HUDEP-2 (cell line): ENCODE measurements at regions not wholly inside any gene's neighbourhood (a gene's known extent, or its start where the extent isn't known, plus 50 kb on each side); places are given as distances from the start of the nearest gene placed in this dataset.
A peak's percentile ranks its signal among the peaks of the same experiment; 100 is the strongest.

Experiments used
- DNase-seq, 76 experiments: peaks; one replicate each; lab custom pipeline; 2025; ENCODE audit not compliant: unreplicated experiment in 76 of 76; lab: John Stamatoyannopoulos, UW

GRCh38 chr4:119755599-119755998, 127.0 kb upstream of the PDE5A start:
- no peak for DNase-seq

- DNase-seq = no peak
These were observed 124.3 kb upstream of the PDE5A start for GRCh38 chr4:119752936-119753335.

- DNase-seq = no peak
These were observed 122.2 kb upstream of the PDE5A start for GRCh38 chr4:119750771-119751170.

- no peak for DNase-seq
These were observed 121.4 kb upstream of the PDE5A start for GRCh38 chr4:119750048-119750447.

GRCh38 chr4:119748853-119749252, 120.2 kb upstream of the PDE5A start:
- no peak for DNase-seq

GRCh38 chr4:119746951-119747350, 118.3 kb upstream of the PDE5A start:
- no peak for DNase-seq

GRCh38 chr4:119745351-119745750, 116.7 kb upstream of the PDE5A start:
- DNase-seq = no peak

- DNase-seq = no peak
These were observed 116.0 kb upstream of the PDE5A start for GRCh38 chr4:119744580-119744979.

GRCh38 chr4:119743644-119744043, 115.0 kb upstream of the PDE5A start:
- no peak for DNase-seq

GRCh38 chr4:119739796-119740195, 111.2 kb upstream of the PDE5A start:
- no peak for DNase-seq

- no peak for DNase-seq
These were observed 110.3 kb upstream of the PDE5A start for GRCh38 chr4:119738901-119739300.

- DNase-seq = no peak
These were observed 108.0 kb upstream of the PDE5A start for GRCh38 chr4:119736559-119736958.

- DNase-seq = no peak
These were observed 106.6 kb upstream of the PDE5A start for GRCh38 chr4:119735165-119735651.

- DNase-seq = no peak
These were observed 104.8 kb upstream of the PDE5A start for GRCh38 chr4:119733431-119733830.

- no peak for DNase-seq
These were observed 103.2 kb upstream of the PDE5A start for GRCh38 chr4:119731778-119732177.

GRCh38 chr4:119731146-119731742, 102.6 kb upstream of the PDE5A start:
- DNase-seq = no peak

GRCh38 chr4:119730671-119730950, 102.0 kb upstream of the PDE5A start:
- DNase-seq = no peak

GRCh38 chr4:119729835-119730670, 101.4 kb upstream of the PDE5A start:
- DNase-seq = peak in 65 of 76 experiments; percentile 1 to 75 (median 33)

- no peak for DNase-seq
These were observed 100.3 kb upstream of the PDE5A start for GRCh38 chr4:119728692-119729593.

GRCh38 chr4:119728185-119728584, 99.6 kb upstream of the PDE5A start:
- no peak for DNase-seq

GRCh38 chr4:119726505-119726904, 97.9 kb upstream of the PDE5A start:
- no peak for DNase-seq
